Effector memory CD4-positive, alpha-beta T cell (primary cell): ENCODE measurements at regions not wholly inside any gene's neighbourhood (a gene's known extent, or its start where the extent isn't known, plus 50 kb on each side); places are given as distances from the start of the nearest gene placed in this dataset.

Source experiments
- DNase-seq, 3 donors: peaks; one replicate each; pipeline ENCODE4 v3.0.0-alpha.2; 2020
- H3K27ac ChIP-seq: 2 replicates; pipeline ENCODE4 v1.7.0; 2013; ENCODE audit warnings: mild to moderate bottlenecking, low read length, moderate library complexity; ENCODE audit not compliant: insufficient read depth, poor library complexity, severe bottlenecking
- H3K27me3 ChIP-seq: replicated peaks from 2 replicates; pipeline ENCODE4 v1.7.0; 2013; ENCODE audit warnings: mild to moderate bottlenecking, low read length; ENCODE audit not compliant: insufficient read depth, control insufficient read depth, poor library complexity, severe bottlenecking
- H3K36me3 ChIP-seq: 2 replicates; pipeline ENCODE4 v1.7.0; 2013; ENCODE audit warnings: mild to moderate bottlenecking, low read length, moderate library complexity; ENCODE audit not compliant: control insufficient read depth, insufficient read depth
- H3K4me1 ChIP-seq: 2 replicates; pipeline ENCODE4 v1.7.0; 2013; ENCODE audit warnings: low read length, mild to moderate bottlenecking; ENCODE audit not compliant: control insufficient read depth, insufficient read depth, poor library complexity, severe bottlenecking
- H3K4me3 ChIP-seq: 2 replicates; pipeline ENCODE4 v1.7.0; 2013; ENCODE audit warnings: low read length, low read depth, mild to moderate bottlenecking; ENCODE audit not compliant: insufficient read depth, poor library complexity, severe bottlenecking
- H3K9me3 ChIP-seq: 2 replicates; pipeline ENCODE4 v1.7.0; 2013; ENCODE audit warnings: mild to moderate bottlenecking, low read length, moderate library complexity; ENCODE audit not compliant: control insufficient read depth

GRCh38 chr7:18292584-18292983 lies 203.0 kb upstream of the HDAC9 start:
- H3K27ac ChIP-seq, result no peak overlapping the region
- no peak for DNase-seq
- H3K36me3 ChIP-seq, result no peaks in the 10 kb centered on the region
- no peaks in the 10 kb centered on the region for H3K27me3 ChIP-seq
- H3K4me1 ChIP-seq, result no peaks in the 10 kb centered on the region
- H3K4me3 ChIP-seq, result no peak overlapping the region
- no peaks in the 10 kb centered on the region for H3K9me3 ChIP-seq

DNA sequence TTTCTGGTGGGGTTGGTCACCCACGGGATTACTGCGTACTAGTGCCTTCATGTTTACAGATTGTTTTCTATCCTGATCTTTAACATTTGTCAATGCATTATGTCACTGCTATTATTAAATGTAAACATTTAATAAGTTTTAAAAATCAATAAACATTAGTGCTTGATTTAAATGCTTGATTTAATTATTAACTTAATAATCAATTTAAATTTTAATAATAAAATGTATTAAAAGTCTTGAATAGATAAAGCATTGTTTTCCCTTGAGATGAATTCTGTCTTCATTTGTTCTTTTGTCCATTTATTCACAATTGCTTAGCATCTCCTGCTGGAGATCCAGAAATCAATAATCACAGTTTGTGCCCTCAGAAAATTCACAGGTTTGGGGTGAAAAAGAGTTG lies 201.8 kb upstream of the HDAC9 start:
- Histone ChIP-seq H3K4me1 (no peaks in the 10 kb centered on the region), H3K4me3 (no peak overlapping the region), H3K36me3 (no peaks in the 10 kb centered on the region), H3K27me3 (no peaks in the 10 kb centered on the region), H3K27ac (no peak overlapping the region), H3K9me3 (no peaks in the 10 kb centered on the region)
- DNase-seq, result no peak

DNA sequence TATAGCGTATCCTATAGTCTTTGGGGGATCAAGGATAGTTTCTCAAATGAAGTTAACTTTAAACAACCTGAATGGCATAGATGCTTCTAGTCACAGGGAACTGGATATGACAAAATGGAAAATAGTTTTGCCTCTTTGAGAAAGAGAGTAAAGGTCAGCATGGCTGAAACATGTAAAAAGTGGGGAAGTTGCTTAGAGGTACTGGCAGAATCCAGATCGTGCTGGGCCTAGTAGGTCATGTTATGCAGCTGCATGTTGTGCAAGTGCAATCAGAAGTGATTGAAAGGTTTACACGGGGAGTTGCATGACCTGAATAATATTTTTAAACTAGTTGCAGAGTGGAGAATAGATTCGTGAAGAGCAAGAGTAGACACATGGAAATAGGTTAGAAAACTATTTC lies 201.1 kb upstream of the HDAC9 start:
- H3K27me3 ChIP-seq, result no peaks in the 10 kb centered on the region

GRCh38 chr7:18295781-18296423 lies 199.6 kb upstream of the HDAC9 start:
- no peaks in the 10 kb centered on the region for H3K4me1 ChIP-seq
- H3K4me3 ChIP-seq, result no peak overlapping the region
- no peaks in the 10 kb centered on the region for H3K27me3 ChIP-seq
- H3K9me3 ChIP-seq, result no peaks in the 10 kb centered on the region
- no peaks in the 10 kb centered on the region for H3K36me3 ChIP-seq
- DNase-seq, result no peak
- H3K27ac ChIP-seq, result no peak overlapping the region

More for the DNA sequence above, 201.1 kb upstream of the HDAC9 start:
- Histone ChIP-seq H3K9me3 (no peaks in the 10 kb centered on the region), H3K4me3 (no peak overlapping the region), H3K27ac (no peak overlapping the region), H3K4me1 (no peaks in the 10 kb centered on the region), H3K36me3 (no peaks in the 10 kb centered on the region)
- DNase-seq, result no peak

GRCh38 chr7:18302097-18302496 lies 193.5 kb upstream of the HDAC9 start:
- no peaks in the 10 kb centered on the region for H3K4me1 ChIP-seq
- no peaks in the 10 kb centered on the region for H3K36me3 ChIP-seq
- DNase-seq, result no peak
- H3K9me3 ChIP-seq, result no peaks in the 10 kb centered on the region
- H3K27ac ChIP-seq, result no peak overlapping the region
- no peak overlapping the region for H3K4me3 ChIP-seq
- H3K27me3 ChIP-seq, result no peaks in the 10 kb centered on the region

- no peak overlapping the region for H3K4me3 ChIP-seq
- H3K9me3 ChIP-seq, result no peaks in the 10 kb centered on the region
- H3K27me3 ChIP-seq, result no peaks in the 10 kb centered on the region
- H3K36me3 ChIP-seq, result no peaks in the 10 kb centered on the region
- no peaks in the 10 kb centered on the region for H3K4me1 ChIP-seq
- no peak for DNase-seq
- H3K27ac ChIP-seq, result no peak overlapping the region
Observed at GRCh38 chr7:18305866-18306265, 189.7 kb upstream of the HDAC9 start.

DNA sequence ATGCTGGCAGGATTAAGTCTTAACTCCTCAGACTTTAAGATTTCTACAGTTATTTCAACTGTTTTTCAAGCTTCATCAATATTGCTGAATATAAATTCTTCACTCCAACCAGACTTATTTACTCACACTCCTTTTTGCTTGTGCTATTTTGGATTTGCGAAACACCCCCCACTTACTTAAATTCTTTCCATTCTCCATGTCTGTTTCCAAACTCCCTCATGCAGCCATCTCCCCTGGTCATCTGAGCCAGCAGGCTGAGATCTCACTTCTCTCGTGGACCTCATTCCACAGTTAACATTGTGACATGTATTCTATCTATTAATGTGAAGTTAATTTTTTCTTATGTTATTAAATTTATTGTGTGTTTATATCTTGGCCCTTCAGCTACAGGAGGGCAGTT lies 188.9 kb upstream of the HDAC9 start:
- Histone ChIP-seq H3K9me3 (no peaks in the 10 kb centered on the region), H3K27ac (no peak overlapping the region), H3K4me1 (no peaks in the 10 kb centered on the region), H3K27me3 (no peaks in the 10 kb centered on the region), H3K4me3 (no peak overlapping the region), H3K36me3 (no peaks in the 10 kb centered on the region)
- no peak for DNase-seq

DNA sequence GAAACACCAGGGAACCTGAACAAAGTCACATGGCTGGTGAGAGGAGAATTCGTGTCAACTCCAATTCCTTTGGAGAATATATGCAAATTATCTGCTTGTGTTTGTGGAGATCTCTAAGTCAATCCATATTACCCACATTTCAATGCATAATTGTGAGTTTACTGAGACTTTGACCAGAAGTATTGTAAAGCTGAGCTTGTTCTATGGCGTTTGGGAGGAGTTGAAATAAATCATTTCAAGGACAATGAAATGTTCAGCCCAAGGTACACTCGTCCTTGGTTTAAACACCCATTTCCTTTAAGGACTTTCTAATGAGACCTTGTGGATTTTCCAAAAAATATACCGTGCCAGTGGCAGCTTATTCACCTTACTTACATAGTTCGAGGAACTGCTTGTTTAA lies 186.6 kb upstream of the HDAC9 start:
- no peak for DNase-seq
- Histone ChIP-seq H3K4me1 (peaks cover 3% of the 10 kb centered on the region), H3K4me3 (no peak overlapping the region), H3K27ac (no peak overlapping the region), H3K36me3 (no peaks in the 10 kb centered on the region), H3K9me3 (no peaks in the 10 kb centered on the region), H3K27me3 (no peaks in the 10 kb centered on the region)

DNA sequence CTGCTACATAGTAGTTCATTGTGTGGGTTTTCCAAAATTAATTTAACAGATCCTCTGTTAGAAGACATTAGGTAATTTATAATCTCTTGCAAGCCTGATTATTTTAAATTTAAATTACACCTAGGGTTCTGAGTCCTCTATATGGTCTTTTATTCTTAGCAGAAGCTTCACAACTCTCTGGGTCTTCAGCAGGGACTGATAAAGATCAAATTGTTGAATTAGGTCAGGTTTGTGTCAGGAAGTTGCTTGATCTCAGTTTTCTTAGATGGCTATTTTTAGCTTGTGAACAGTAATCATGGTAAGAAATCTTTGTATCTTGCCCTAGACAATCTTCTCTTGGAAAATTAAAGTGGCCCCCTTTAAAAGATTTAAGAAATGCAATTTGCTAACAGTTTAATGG lies 183.1 kb upstream of the HDAC9 start:
- no peaks in the 10 kb centered on the region for H3K27me3 ChIP-seq
- H3K4me3 ChIP-seq, result no peak overlapping the region
- no peaks in the 10 kb centered on the region for H3K9me3 ChIP-seq
- no peak overlapping the region for H3K27ac ChIP-seq
- DNase-seq, result no peak
- peaks cover 3% of the 10 kb centered on the region for H3K4me1 ChIP-seq
- no peaks in the 10 kb centered on the region for H3K36me3 ChIP-seq

GRCh38 chr7:18313965-18314364 lies 181.6 kb upstream of the HDAC9 start:
- no peaks in the 10 kb centered on the region for H3K9me3 ChIP-seq
- no peak overlapping the region for H3K4me3 ChIP-seq
- H3K27ac ChIP-seq, result no peak overlapping the region
- H3K4me1 ChIP-seq, result peaks cover 3% of the 10 kb centered on the region
- no peak for DNase-seq
- no peaks in the 10 kb centered on the region for H3K27me3 ChIP-seq
- H3K36me3 ChIP-seq, result no peaks in the 10 kb centered on the region
